Keratinocyte (primary cell): ENCODE measurements at regions not wholly inside any gene's neighbourhood (a gene's known extent, or its start where the extent isn't known, plus 50 kb on each side); places are given as distances from the start of the nearest gene placed in this dataset.

Experiments used
- DNase-seq: peaks from one replicate; pipeline ENCODE4 v3.0.0-alpha.2; 2011; ENCODE audit warnings: low read depth, missing footprints, low spot score
- FAIRE-seq: peaks from 2 replicates; lab custom pipeline; 2011; peaks lifted over from hg19 to GRCh38; lab: Jason Lieb, UNC
- H2AFZ ChIP-seq: 2 replicates; pipeline ENCODE4 v1.6.0; 2012; ENCODE audit warnings: low read length, control low read depth, inconsistent platforms; ENCODE audit not compliant: control insufficient read depth
- H3K27ac ChIP-seq: 2 replicates; pipeline ENCODE4 v1.5.1; 2011; ENCODE audit warnings: low read length; ENCODE audit not compliant: control insufficient read depth, insufficient read depth
- H3K27me3 ChIP-seq: 3 replicates; pipeline ENCODE4 v1.6.0; 2011; ENCODE audit warnings: low read length; ENCODE audit not compliant: control insufficient read depth, insufficient read depth; ENCODE audit errors: extremely low read depth
- H3K36me3 ChIP-seq, 2 experiments: 2 replicates in 1 of 2; 3 replicates in 1 of 2; pipeline ENCODE4 v1.5.1; 2011; ENCODE audit warnings: low read length in 2 of 2, mild to moderate bottlenecking in 1 of 2; ENCODE audit not compliant: control insufficient read depth in 2 of 2, insufficient read depth in 2 of 2; ENCODE audit errors: extremely low read depth in 1 of 2
- H3K4me1 ChIP-seq: 3 replicates; pipeline ENCODE4 v1.5.1; 2011; ENCODE audit warnings: low read length; ENCODE audit not compliant: control insufficient read depth, insufficient read depth; ENCODE audit errors: extremely low read depth
- H3K4me2 ChIP-seq: 3 replicates; pipeline ENCODE4 v1.6.0; 2011; ENCODE audit warnings: low read depth, low read length; ENCODE audit not compliant: control insufficient read depth, insufficient read depth; ENCODE audit errors: extremely low read depth
- H3K4me3 ChIP-seq, 3 experiments: fragments of 200-600 bp in 1 of 3; sonication (generic) in 1 of 3; 2 replicates in 2 of 3; 3 replicates in 1 of 3; pipeline ENCODE4 v1.5.1; 2011 to 2016; ENCODE audit warnings: low read length in 3 of 3, mild to moderate bottlenecking in 3 of 3, control low read depth in 2 of 3, inconsistent platforms in 1 of 3, low read depth in 1 of 3, mixed read lengths in 1 of 3, mixed run types in 1 of 3, moderate library complexity in 1 of 3; ENCODE audit not compliant: control insufficient read depth in 2 of 3, insufficient read depth in 2 of 3; ENCODE audit errors: extremely low read depth in 1 of 3
- H3K79me2 ChIP-seq: 2 replicates; pipeline ENCODE4 v1.6.0; 2012; ENCODE audit warnings: low read length; ENCODE audit not compliant: control insufficient read depth, insufficient read depth
- H3K9ac ChIP-seq: 3 replicates; pipeline ENCODE4 v1.6.0; 2011; ENCODE audit warnings: low read length; ENCODE audit not compliant: control insufficient read depth, insufficient read depth; ENCODE audit errors: extremely low read depth
- H3K9me1 ChIP-seq: 3 replicates; pipeline ENCODE4 v1.6.0; 2011; ENCODE audit warnings: low read length; ENCODE audit not compliant: control insufficient read depth, insufficient read depth; ENCODE audit errors: extremely low read depth
- H3K9me3 ChIP-seq: 2 replicates; pipeline ENCODE4 v1.5.1; 2012; ENCODE audit warnings: low read depth, low read length; ENCODE audit not compliant: control insufficient read depth
- H4K20me1 ChIP-seq: 3 replicates; pipeline ENCODE4 v1.6.0; 2011; ENCODE audit warnings: low read length; ENCODE audit not compliant: control insufficient read depth, insufficient read depth; ENCODE audit errors: extremely low read depth
- EZH2 ChIP-seq: IDR thresholded peaks from one replicate; pipeline ENCODE4 v1.6.1; 2012; ENCODE audit warnings: inconsistent platforms, mild to moderate bottlenecking, low read length, moderate library complexity
- dilution Hi-C: fragments of 300-500 bp; cut with MboI; formaldehyde crosslinking; loops from one replicate; pipeline ENCODE4 v1.7.0; 2020; ENCODE audit warnings: low sequenced_read_pairs; ENCODE audit not compliant: extremely low pct_ligation_motif_present
- TF ChIP-seq, protein P1 (sequence below), 3 experiments: IDR thresholded peaks in 1 of 3; conservative IDR thresholded peaks in 1 of 3; optimal IDR thresholded peaks in 1 of 3; 2 replicates in 2 of 3; 3 replicates in 1 of 3; pipeline versions ENCODE3 to v1.5.1; 2011; ENCODE audit warnings: low read length in 3 of 3, mild to moderate bottlenecking in 3 of 3, moderate library complexity in 2 of 3, control low read depth in 1 of 3, inconsistent platforms in 1 of 3; ENCODE audit not compliant: insufficient read depth in 2 of 3; ENCODE audit errors: extremely low read depth in 1 of 3

DNA sequence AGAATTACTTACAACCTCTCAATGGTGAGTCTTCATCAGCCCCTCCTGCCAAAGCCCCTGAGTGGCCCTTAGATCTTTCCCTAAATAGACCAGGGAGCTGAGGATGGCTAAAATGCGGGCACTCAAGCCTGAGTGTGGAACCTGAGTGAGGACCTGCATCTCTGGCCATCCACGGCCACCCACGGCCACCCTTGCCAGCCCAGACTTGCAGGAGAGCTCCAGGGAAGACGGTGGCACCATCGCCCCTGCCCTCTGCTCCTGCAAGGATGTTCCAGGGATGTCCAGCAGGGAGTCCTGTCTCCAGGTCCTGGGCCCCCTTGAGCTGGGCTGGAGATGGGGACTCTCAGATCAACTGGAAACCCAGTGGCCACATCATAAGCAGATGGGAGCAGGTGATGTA, 68.2 kb upstream of the OLFM1 start:
- Histone ChIP-seq H3K9ac (no peak overlapping the region), H2AFZ (no peak overlapping the region), H3K4me1 (peaks cover 15% of the 10 kb centered on the region), H3K9me1 (no peaks in the 10 kb centered on the region), H3K4me2 (no peak overlapping the region), H3K36me3 (no peaks in the 10 kb centered on the region), H3K79me2 (no peaks in the 10 kb centered on the region), H3K27me3 (no peaks in the 10 kb centered on the region), H3K9me3 (no peaks in the 10 kb centered on the region), H3K27ac (no peak overlapping the region), H4K20me1 (no peaks in the 10 kb centered on the region), H3K4me3 (no peak overlapping the region)
- dilution Hi-C loops = no loop called here
- TF ChIP-seq EZH2 = no peak
- TF ChIP-seq, protein P1, sequence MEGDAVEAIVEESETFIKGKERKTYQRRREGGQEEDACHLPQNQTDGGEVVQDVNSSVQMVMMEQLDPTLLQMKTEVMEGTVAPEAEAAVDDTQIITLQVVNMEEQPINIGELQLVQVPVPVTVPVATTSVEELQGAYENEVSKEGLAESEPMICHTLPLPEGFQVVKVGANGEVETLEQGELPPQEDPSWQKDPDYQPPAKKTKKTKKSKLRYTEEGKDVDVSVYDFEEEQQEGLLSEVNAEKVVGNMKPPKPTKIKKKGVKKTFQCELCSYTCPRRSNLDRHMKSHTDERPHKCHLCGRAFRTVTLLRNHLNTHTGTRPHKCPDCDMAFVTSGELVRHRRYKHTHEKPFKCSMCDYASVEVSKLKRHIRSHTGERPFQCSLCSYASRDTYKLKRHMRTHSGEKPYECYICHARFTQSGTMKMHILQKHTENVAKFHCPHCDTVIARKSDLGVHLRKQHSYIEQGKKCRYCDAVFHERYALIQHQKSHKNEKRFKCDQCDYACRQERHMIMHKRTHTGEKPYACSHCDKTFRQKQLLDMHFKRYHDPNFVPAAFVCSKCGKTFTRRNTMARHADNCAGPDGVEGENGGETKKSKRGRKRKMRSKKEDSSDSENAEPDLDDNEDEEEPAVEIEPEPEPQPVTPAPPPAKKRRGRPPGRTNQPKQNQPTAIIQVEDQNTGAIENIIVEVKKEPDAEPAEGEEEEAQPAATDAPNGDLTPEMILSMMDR (optimal IDR thresholded peaks at IDR 0.05 in 1 of 3, IDR thresholded peaks at IDR 0.05 in 1 of 3, conservative IDR thresholded peaks at IDR 0.05 in 1 of 3; ENCODE audit: extremely low read depth in 1 of 3, insufficient read depth in 2 of 3, low read length in 3 of 3) = no peak
- DNase-seq = no peak
- no peak for FAIRE-seq

GRCh38 chr9:135020481-135021392, 66.7 kb upstream of the OLFM1 start:
- no peaks in the 10 kb centered on the region for H3K9me1 ChIP-seq
- no peak overlapping the region for H3K9ac ChIP-seq
- no peak for DNase-seq
- TF ChIP-seq, protein P1 (optimal IDR thresholded peaks at IDR 0.05 in 1 of 3, IDR thresholded peaks at IDR 0.05 in 1 of 3, conservative IDR thresholded peaks at IDR 0.05 in 1 of 3; ENCODE audit: extremely low read depth in 1 of 3, insufficient read depth in 2 of 3, low read length in 3 of 3) = no peak
- no peak for TF ChIP-seq EZH2
- H2AFZ ChIP-seq = no peak overlapping the region
- H4K20me1 ChIP-seq = no peaks in the 10 kb centered on the region
- no peak overlapping the region for H3K27ac ChIP-seq
- no peaks in the 10 kb centered on the region for H3K9me3 ChIP-seq
- dilution Hi-C loops = no loop called here
- no peaks in the 10 kb centered on the region for H3K27me3 ChIP-seq
- no peak overlapping the region for H3K4me3 ChIP-seq
- no peaks in the 10 kb centered on the region for H3K36me3 ChIP-seq
- peaks cover 15% of the 10 kb centered on the region for H3K4me1 ChIP-seq
- no peak overlapping the region for H3K4me2 ChIP-seq
- H3K79me2 ChIP-seq = no peaks in the 10 kb centered on the region
- FAIRE-seq = no peak
